GM19328 (cell line): ENCODE measurements at regions not wholly inside any gene's neighbourhood (a gene's known extent, or its start where the extent isn't known, plus 50 kb on each side); places are given as distances from the start of the nearest gene placed in this dataset.

ENCODE experiments used
- ATAC-seq: cut with Tn5 transposase; IDR thresholded peaks from one replicate; pipeline ENCODE4 v1.9.1; 2021; ENCODE audit warnings: mild to moderate bottlenecking, moderate library complexity; ENCODE audit not compliant: unreplicated experiment

GRCh38 chr5:91712718-91713117 is 329.6 kb upstream of the ARRDC3 start:
- no peak for ATAC-seq

- no peak for ATAC-seq
These were observed 324.4 kb upstream of the ARRDC3 start for GRCh38 chr5:91707521-91707841.

- no peak for ATAC-seq
These were observed 323.8 kb upstream of the ARRDC3 start for GRCh38 chr5:91706785-91707520.

- no peak for ATAC-seq
These were observed 320.0 kb upstream of the ARRDC3 start for GRCh38 chr5:91703128-91703527.

GRCh38 chr5:91699429-91699828 is 316.3 kb upstream of the ARRDC3 start:
- no peak for ATAC-seq

- no peak for ATAC-seq
These were observed 308.5 kb upstream of the ARRDC3 start for GRCh38 chr5:91691592-91691991.

GRCh38 chr5:91690921-91691320 is 307.8 kb upstream of the ARRDC3 start:
- no peak for ATAC-seq

- ATAC-seq: no peak
These were observed 304.3 kb upstream of the ARRDC3 start for GRCh38 chr5:91687430-91687829.

GRCh38 chr5:91684625-91685024 is 301.5 kb upstream of the ARRDC3 start:
- no peak for ATAC-seq

- no peak for ATAC-seq
These were observed 287.4 kb upstream of the ARRDC3 start for GRCh38 chr5:91670563-91670962.

- no peak for ATAC-seq
These were observed 287.0 kb upstream of the ARRDC3 start for GRCh38 chr5:91670122-91670521.

- ATAC-seq: no peak
These were observed 285.1 kb upstream of the ARRDC3 start for GRCh38 chr5:91668261-91668660.

- no peak for ATAC-seq
These were observed 269.6 kb upstream of the ARRDC3 start for GRCh38 chr5:91652678-91653077.

- ATAC-seq: no peak
These were observed 268.6 kb upstream of the ARRDC3 start for GRCh38 chr5:91651704-91652103.

GRCh38 chr5:91645347-91645746 is 262.2 kb upstream of the ARRDC3 start:
- no peak for ATAC-seq

GRCh38 chr5:91643797-91644196 is 260.7 kb upstream of the ARRDC3 start:
- ATAC-seq: no peak

GRCh38 chr5:91642581-91642980 is 259.5 kb upstream of the ARRDC3 start:
- ATAC-seq: no peak

GRCh38 chr5:91641730-91642350 is 258.7 kb upstream of the ARRDC3 start:
- no peak for ATAC-seq

GRCh38 chr5:91639744-91640143 is 256.6 kb upstream of the ARRDC3 start:
- no peak for ATAC-seq

GRCh38 chr5:91638010-91638409 is 254.9 kb upstream of the ARRDC3 start:
- ATAC-seq: no peak

- no peak for ATAC-seq
These were observed 253.0 kb upstream of the ARRDC3 start for GRCh38 chr5:91635950-91636734.

- no peak for ATAC-seq
These were observed 249.8 kb upstream of the ARRDC3 start for GRCh38 chr5:91632871-91633270.
